Loucy (cell line): ENCODE measurements at regions not wholly inside any gene's neighbourhood (a gene's known extent, or its start where the extent isn't known, plus 50 kb on each side); places are given as distances from the start of the nearest gene placed in this dataset.
"Not testable (repeated sequence)": the region's sequence is repeated elsewhere in the genome, so short reads cannot be mapped to it uniquely, and the experiment has no call there.

Source experiments
- H2AFZ ChIP-seq: fragments of 200-600 bp; sonication (generic); 2 replicates; pipeline ENCODE4 v1.6.0; 2016; ENCODE audit warnings: antibody characterized with exemption, mild to moderate bottlenecking, low read length, moderate library complexity
- H3F3A ChIP-seq: fragments of 200-600 bp; 2 replicates; pipeline ENCODE4 v1.6.0; 2016; ENCODE audit warnings: antibody characterized with exemption, low read depth, mild to moderate bottlenecking
- H3K27me3 ChIP-seq: fragments of 200-600 bp; sonication (generic); 2 replicates; pipeline ENCODE4 v1.6.1; 2014; ENCODE audit warnings: low read length, mild to moderate bottlenecking; ENCODE audit not compliant: insufficient read depth, poor library complexity, severe bottlenecking
- H3K36me3 ChIP-seq: fragments of 200-600 bp; sonication (generic); 2 replicates; pipeline ENCODE4 v1.6.1; 2016; ENCODE audit warnings: low read length; ENCODE audit not compliant: insufficient read depth
- H3K4me1 ChIP-seq: fragments of 200-600 bp; sonication (generic); 2 replicates; pipeline ENCODE4 v1.5.1; 2014; ENCODE audit warnings: low read length, mild to moderate bottlenecking; ENCODE audit not compliant: insufficient read depth, poor library complexity, severe bottlenecking
- H3K4me2 ChIP-seq: fragments of 200-600 bp; sonication (generic); 2 replicates; pipeline ENCODE4 v1.6.0; 2014; ENCODE audit warnings: antibody characterized with exemption, low read length, low read depth, mild to moderate bottlenecking; ENCODE audit not compliant: poor library complexity, severe bottlenecking
- H3K4me3 ChIP-seq: fragments of 200-600 bp; sonication (generic); 2 replicates; pipeline ENCODE4 v1.5.1; 2014; ENCODE audit warnings: low read length, mild to moderate bottlenecking, mixed read lengths; ENCODE audit not compliant: poor library complexity, severe bottlenecking
- H3K79me2 ChIP-seq: fragments of 200-600 bp; sonication (generic); 2 replicates; pipeline ENCODE4 v1.6.1; 2014; ENCODE audit warnings: low read length; ENCODE audit not compliant: insufficient read depth
- H3K9ac ChIP-seq: fragments of 200-600 bp; sonication (generic); 2 replicates; pipeline ENCODE4 v1.6.0; 2014; ENCODE audit warnings: mild to moderate bottlenecking, low read depth, low read length, moderate library complexity; ENCODE audit not compliant: poor library complexity, severe bottlenecking
- H3K9me2 ChIP-seq: fragments of 200-600 bp; sonication (generic); replicated peaks from 2 replicates; pipeline ENCODE4 v1.6.1; 2016; ENCODE audit warnings: low read depth, low read length, mixed read lengths
- H3K9me3 ChIP-seq: fragments of 200-600 bp; sonication (generic); 2 replicates; pipeline ENCODE4 v1.6.1; 2014; ENCODE audit warnings: mild to moderate bottlenecking, antibody characterized with exemption, low read length, low read depth; ENCODE audit not compliant: insufficient read depth
- H4K20me1 ChIP-seq: fragments of 200-600 bp; sonication (generic); 2 replicates; pipeline ENCODE4 v1.6.0; 2014; ENCODE audit warnings: antibody characterized with exemption, low read length, mild to moderate bottlenecking; ENCODE audit not compliant: insufficient read depth, poor library complexity, severe bottlenecking
- CTCF ChIP-seq: fragments of 200-600 bp; sonication (generic); conservative IDR thresholded peaks from 2 replicates; pipeline ENCODE4 v1.5.1; 2014; ENCODE audit warnings: mild to moderate bottlenecking, antibody characterized with exemption, low read length
- EZH2phosphoT487 ChIP-seq: fragments of 200-600 bp; IDR thresholded peaks from 2 replicates; pipeline ENCODE4 v1.6.1; 2018; ENCODE audit warnings: antibody characterized with exemption, mild to moderate bottlenecking, moderate library complexity, borderline replicate concordance

- no peak overlapping the region for H3K4me3 ChIP-seq
- H3K4me1 ChIP-seq: no peaks in the 10 kb centered on the region
- no peaks in the 10 kb centered on the region for H3K36me3 ChIP-seq
- no peaks in the 10 kb centered on the region for H3K79me2 ChIP-seq
- H3K9ac ChIP-seq: no peak overlapping the region
- no peaks in the 10 kb centered on the region for H3F3A ChIP-seq
- H4K20me1 ChIP-seq: no peaks in the 10 kb centered on the region
- H3K9me3 ChIP-seq: no peaks in the 10 kb centered on the region
- H3K4me2 ChIP-seq: no peak overlapping the region
- H2AFZ ChIP-seq: no peak overlapping the region
- TF ChIP-seq EZH2phosphoT487: no peak
- TF ChIP-seq CTCF: no peak
- no peaks in the 10 kb centered on the region for H3K9me2 ChIP-seq
- H3K27me3 ChIP-seq: no peaks in the 10 kb centered on the region
Observed at GRCh38 chr6:80579391-80580023, 473.0 kb downstream of the BCKDHB start.

- H3K9ac ChIP-seq, H4K20me1 ChIP-seq, H3K4me1 ChIP-seq, H3K36me3 ChIP-seq, H3K79me2 ChIP-seq, H3K4me3 ChIP-seq, H3K9me3 ChIP-seq, H2AFZ ChIP-seq, H3K27me3 ChIP-seq, H3F3A ChIP-seq, H3K4me2 ChIP-seq, H3K9me2 ChIP-seq: not testable (repeated sequence)
Observed at GRCh38 chr6:80573320-80573719, 466.8 kb downstream of the BCKDHB start.

GRCh38 chr6:80566361-80566760 lies 459.9 kb downstream of the BCKDHB start:
- 0 out of 2 replicates have a peak overlapping the region, but pooled peaks have one; percentile 43 for H2AFZ ChIP-seq
- no peaks in the 10 kb centered on the region for H3K79me2 ChIP-seq
- no peaks in the 10 kb centered on the region for H4K20me1 ChIP-seq
- no peak overlapping the region for H3K4me2 ChIP-seq
- no peak for TF ChIP-seq EZH2phosphoT487
- TF ChIP-seq CTCF: no peak
- no peaks in the 10 kb centered on the region for H3K9me2 ChIP-seq
- H3K27me3 ChIP-seq: no peaks in the 10 kb centered on the region
- H3K36me3 ChIP-seq: no peaks in the 10 kb centered on the region
- no peak overlapping the region for H3K9ac ChIP-seq
- H3K4me3 ChIP-seq: no peak overlapping the region
- H3F3A ChIP-seq: no peaks in the 10 kb centered on the region
- H3K9me3 ChIP-seq: no peaks in the 10 kb centered on the region
- H3K4me1 ChIP-seq: no peaks in the 10 kb centered on the region

- Histone ChIP-seq H3K4me3 (no peak overlapping the region), H3K9me2 (no peaks in the 10 kb centered on the region), H4K20me1 (no peaks in the 10 kb centered on the region), H3K27me3 (no peaks in the 10 kb centered on the region), H2AFZ (no peak overlapping the region), H3K4me2 (no peak overlapping the region), H3K9me3 (no peaks in the 10 kb centered on the region), H3K4me1 (no peaks in the 10 kb centered on the region), H3K9ac (no peak overlapping the region), H3F3A (no peaks in the 10 kb centered on the region), H3K36me3 (no peaks in the 10 kb centered on the region), H3K79me2 (no peaks in the 10 kb centered on the region)
- TF ChIP-seq EZH2phosphoT487: no peak
- no peak for TF ChIP-seq CTCF
Observed at GRCh38 chr6:80553071-80553740, 446.7 kb downstream of the BCKDHB start.
